Heart right ventricle (tissue), 16 donors: ENCODE measurements at regions not wholly inside any gene's neighbourhood (a gene's known extent, or its start where the extent isn't known, plus 50 kb on each side); places are given as distances from the start of the nearest gene placed in this dataset.

Source experiments
- ATAC-seq, 8 donors: fragments of 200-7000 bp; cut with Tn5 transposase; one replicate each; pipeline ENCODE4 v1.9.1; 2020; ENCODE audit warnings: mild to moderate bottlenecking in 8 of 8, moderate library complexity in 8 of 8, moderate number of reproducible peaks in 1 of 8
- DNase-seq, 2 donors: peaks; one replicate each; pipeline ENCODE4 v3.0.0-alpha.2; 2020
- H3K27ac ChIP-seq, 10 donors: fragments of 200-600 bp; sonication (generic) in 2 of 10; one replicate each; pipeline versions ENCODE4 v1.5.0 to v1.8.0; 2020 to 2022; ENCODE audit warnings: mild to moderate bottlenecking in 3 of 10
- H3K27me3 ChIP-seq, 7 donors: fragments of 200-600 bp; one replicate each; pipeline ENCODE4 v1.8.0; 2021 to 2022; ENCODE audit warnings: mild to moderate bottlenecking in 2 of 7
- H3K36me3 ChIP-seq, 9 donors: fragments of 200-600 bp; sonication (generic) in 1 of 9; one replicate each; pipeline versions ENCODE4 v1.5.0 to v1.8.0; 2020 to 2022; ENCODE audit warnings: mild to moderate bottlenecking in 2 of 9
- H3K4me1 ChIP-seq, 9 donors: fragments of 200-600 bp; sonication (generic) in 1 of 9; one replicate each; pipeline versions ENCODE4 v1.5.0 to v1.8.0; 2020 to 2022; ENCODE audit warnings: mild to moderate bottlenecking in 4 of 9
- H3K4me3 ChIP-seq, 10 donors: fragments of 200-600 bp; sonication (generic) in 2 of 10; one replicate each; pipeline versions ENCODE4 v1.5.0 to v1.8.0; 2020 to 2022; ENCODE audit warnings: mild to moderate bottlenecking in 7 of 10, moderate library complexity in 2 of 10
- H3K9me3 ChIP-seq, 11 donors: fragments of 200-600 bp in 10 of 11; sonication (generic) in 2 of 11; one replicate each; pipeline versions ENCODE4 v1.5.0 to v1.8.0; 2013 to 2022; ENCODE audit warnings: mild to moderate bottlenecking in 2 of 11, control low read depth in 1 of 11, moderate library complexity in 1 of 11
- WGBS, 2 donors: extraction: QIAGEN DNeasy Blood & Tissue Kit; methylation state at CpG; one replicate each; pipeline ENCODE4 v1.1.7; 2013; ENCODE audit warnings: inconsistent platforms in 1 of 2; 5-methylcytosine and 5-hydroxymethylcytosine counted together
- intact Hi-C, 10 donors: fragments of 100-400 bp; cut with DNase I; formaldehyde crosslinking; loops; one replicate each; pipeline versions ENCODE4 v1.11.1 to v1.14.2; 2022
- TF ChIP-seq, protein P1 (sequence below), 9 donors: fragments of 200-600 bp; sonication (generic) in 2 of 9; IDR thresholded peaks; one replicate each; pipeline versions ENCODE4 v1.5.0 to v1.8.0; 2021 to 2022; ENCODE audit warnings: antibody characterized with exemption in 9 of 9, mild to moderate bottlenecking in 5 of 9, moderate library complexity in 1 of 9
- donor health status: Arrhythmogenic right ventricular cardiomyopathy.
- donor health status: ischemic (EF 13 %, LVEDD 7.1; RV severe dilation, severe dysfunction).
- donor health status: healthy with polysubstance abuse.
- donor health status: DM: no; HTN: yes; CAD: no.
- donor health status: DM: no; HTN: no; CAD: no.
- donor health status: ischemic (EF 25% LVEDD 6.9; RV normal size, moderate dysfunction).
- donor health status: ischemic (EF 25% LVEDD 5.7; RV mildly dilated, moderate dysfunction).
- donor health status: healthy.
- donor health status: DM: yes; HTN: yes; CAD: no.
- donor health status: Ischemic cardiomyopathy.
- donor health status: ischemic (EF 35%, LVEDD 5.7; RV mildly dilated, moderate dysfunction).
- donor health status: nonischemic (EF 11% LVEDD 7.7; RV severe dilation, severe dysfunction).
- donor health status: DM: yes; HTN: yes; CAD: no.
- donor health status: PGD.
- donor health status: ischemic (EF 29% LVEDD 5.4; RV normal size, mild dysfunction).
- donor health status: nonischemic (EF 23%, LVEDD 6.1; RV moderate dilation, normal function).

DNA sequence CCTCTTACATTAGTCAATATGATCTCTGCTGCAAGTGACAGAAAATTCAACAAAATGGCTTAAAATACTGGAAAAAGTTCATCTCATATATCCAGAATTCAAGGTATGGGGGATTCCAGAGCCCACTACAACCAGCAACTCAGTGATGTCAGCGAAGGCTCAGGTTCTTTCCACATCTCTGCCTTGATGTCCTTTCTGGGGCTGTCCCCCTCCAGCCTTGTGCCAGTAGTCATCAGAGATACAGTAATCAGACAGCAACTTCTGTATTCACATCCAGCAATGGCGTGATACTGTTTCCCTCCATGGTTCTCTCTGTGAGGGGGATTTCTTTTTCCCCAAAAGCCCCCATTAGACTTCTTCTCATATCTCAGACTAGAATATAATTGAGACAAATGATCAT lies 103.4 kb upstream of the USP47 start:
- Histone ChIP-seq H3K9me3 (no peaks in the 10 kb centered on the region), H3K4me3 (no peak overlapping the region)

GRCh38 chr11:11735586-11735985 lies 106.2 kb upstream of the USP47 start:
- ATAC-seq: no peak

More for the DNA sequence above, 103.4 kb upstream of the USP47 start:
- WGBS, 2 donors: 95 to 99% methylated on average over 2 of the region's 2 CpGs
- Histone ChIP-seq H3K27me3 (no peaks in the 10 kb centered on the region), H3K27ac (no peak overlapping the region), H3K36me3 (no peaks in the 10 kb centered on the region), H3K4me1 (peaks cover 0 to 3% (median 0%) of the 10 kb centered on the region in 9 donors)
- ATAC-seq (no peak), DNase-seq (no peak)
- intact Hi-C loops: no loop called here
- TF ChIP-seq, protein P1, sequence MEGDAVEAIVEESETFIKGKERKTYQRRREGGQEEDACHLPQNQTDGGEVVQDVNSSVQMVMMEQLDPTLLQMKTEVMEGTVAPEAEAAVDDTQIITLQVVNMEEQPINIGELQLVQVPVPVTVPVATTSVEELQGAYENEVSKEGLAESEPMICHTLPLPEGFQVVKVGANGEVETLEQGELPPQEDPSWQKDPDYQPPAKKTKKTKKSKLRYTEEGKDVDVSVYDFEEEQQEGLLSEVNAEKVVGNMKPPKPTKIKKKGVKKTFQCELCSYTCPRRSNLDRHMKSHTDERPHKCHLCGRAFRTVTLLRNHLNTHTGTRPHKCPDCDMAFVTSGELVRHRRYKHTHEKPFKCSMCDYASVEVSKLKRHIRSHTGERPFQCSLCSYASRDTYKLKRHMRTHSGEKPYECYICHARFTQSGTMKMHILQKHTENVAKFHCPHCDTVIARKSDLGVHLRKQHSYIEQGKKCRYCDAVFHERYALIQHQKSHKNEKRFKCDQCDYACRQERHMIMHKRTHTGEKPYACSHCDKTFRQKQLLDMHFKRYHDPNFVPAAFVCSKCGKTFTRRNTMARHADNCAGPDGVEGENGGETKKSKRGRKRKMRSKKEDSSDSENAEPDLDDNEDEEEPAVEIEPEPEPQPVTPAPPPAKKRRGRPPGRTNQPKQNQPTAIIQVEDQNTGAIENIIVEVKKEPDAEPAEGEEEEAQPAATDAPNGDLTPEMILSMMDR (IDR thresholded peaks at IDR 0.05): no peak

GRCh38 chr11:11733246-11733747 lies 108.5 kb upstream of the USP47 start:
- intact Hi-C loops: no loop called here
- H3K36me3 ChIP-seq: no peaks in the 10 kb centered on the region
- H3K4me3 ChIP-seq: no peak overlapping the region
- H3K9me3 ChIP-seq: no peaks in the 10 kb centered on the region
- peaks cover 0 to 6% (median 0%) of the 10 kb centered on the region in 9 donors for H3K4me1 ChIP-seq
- no peak for ATAC-seq
- no peak overlapping the region for H3K27ac ChIP-seq
- 92% methylated on average over 8 of the region's 8 CpGs for WGBS, 2 donors
- TF ChIP-seq, protein P1 (IDR thresholded peaks at IDR 0.05): no peak
- DNase-seq: no peak
- no peaks in the 10 kb centered on the region for H3K27me3 ChIP-seq

More at GRCh38 chr11:11735586-11735985, 106.2 kb upstream of the USP47 start:
- TF ChIP-seq, protein P1 (IDR thresholded peaks at IDR 0.05): no peak
- H3K27me3 ChIP-seq: no peaks in the 10 kb centered on the region
- no peak for DNase-seq
- H3K9me3 ChIP-seq: no peaks in the 10 kb centered on the region
- 81 to 86% methylated on average over 5 of the region's 5 CpGs for WGBS, 2 donors
- peaks cover 0 to 6% (median 0%) of the 10 kb centered on the region in 9 donors for H3K4me1 ChIP-seq
- H3K27ac ChIP-seq: no peak overlapping the region
- intact Hi-C loops: no loop called here
- H3K4me3 ChIP-seq: no peak overlapping the region
- H3K36me3 ChIP-seq: no peaks in the 10 kb centered on the region

DNA sequence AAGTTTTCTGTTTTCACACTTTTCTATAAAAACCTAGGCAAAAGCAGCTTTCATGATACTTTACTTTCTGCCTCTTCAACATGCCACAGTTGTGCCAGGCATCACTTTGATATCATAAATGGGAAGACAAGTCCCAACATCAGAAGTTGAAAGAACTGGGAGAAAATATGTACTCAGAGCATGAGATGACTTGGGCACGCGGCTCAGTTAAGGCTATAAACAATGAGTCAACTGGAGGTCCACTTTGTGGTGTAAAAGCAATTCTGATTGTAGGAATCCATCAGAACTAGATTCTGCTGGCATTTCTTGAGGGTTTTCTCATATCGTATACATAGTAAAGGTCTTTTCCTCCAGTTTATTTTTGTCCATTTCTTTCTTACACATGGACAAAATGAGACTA lies 109.7 kb upstream of the USP47 start:
- TF ChIP-seq, protein P1 (IDR thresholded peaks at IDR 0.05): no peak
- DNase-seq: no peak
- Histone ChIP-seq H3K36me3 (no peaks in the 10 kb centered on the region), H3K27ac (no peak overlapping the region), H3K4me1 (peaks cover 0 to 6% (median 0%) of the 10 kb centered on the region in 9 donors), H3K4me3 (no peak overlapping the region), H3K9me3 (no peaks in the 10 kb centered on the region), H3K27me3 (no peaks in the 10 kb centered on the region)
- 96 to 97% methylated on average over 3 of the region's 3 CpGs for WGBS, 2 donors
- intact Hi-C loops: no loop called here
- no peak for ATAC-seq
